Midbrain (tissue), 1 donor: ENCODE measurements at regions not wholly inside any gene's neighbourhood (a gene's known extent, or its start where the extent isn't known, plus 50 kb on each side); places are given as distances from the start of the nearest gene placed in this dataset.

Experiments used
- DNase-seq: peaks from one replicate; lab custom pipeline; 2025; lab: John Stamatoyannopoulos, UW

DNA sequence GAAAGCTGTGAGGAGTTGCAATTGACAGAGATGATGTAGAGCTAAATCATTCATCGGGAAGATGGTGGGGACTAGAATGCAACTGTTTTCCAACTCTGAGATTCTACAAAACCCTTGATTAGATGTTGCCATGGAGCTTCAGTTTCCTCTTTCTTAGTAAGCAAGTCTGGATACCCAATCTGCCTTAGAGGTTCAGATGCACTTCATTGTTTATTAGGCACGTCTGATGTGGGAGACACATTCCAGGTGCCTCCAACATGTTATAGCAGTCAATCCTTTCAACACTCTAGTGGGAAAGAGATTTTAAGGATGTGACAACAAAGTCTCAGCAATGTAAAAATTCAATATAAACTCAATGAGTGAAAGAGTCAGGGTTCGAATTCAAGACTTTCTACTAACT lies 291.3 kb upstream of the PHYHIPL start:
- DNase-seq, result no peak

DNA sequence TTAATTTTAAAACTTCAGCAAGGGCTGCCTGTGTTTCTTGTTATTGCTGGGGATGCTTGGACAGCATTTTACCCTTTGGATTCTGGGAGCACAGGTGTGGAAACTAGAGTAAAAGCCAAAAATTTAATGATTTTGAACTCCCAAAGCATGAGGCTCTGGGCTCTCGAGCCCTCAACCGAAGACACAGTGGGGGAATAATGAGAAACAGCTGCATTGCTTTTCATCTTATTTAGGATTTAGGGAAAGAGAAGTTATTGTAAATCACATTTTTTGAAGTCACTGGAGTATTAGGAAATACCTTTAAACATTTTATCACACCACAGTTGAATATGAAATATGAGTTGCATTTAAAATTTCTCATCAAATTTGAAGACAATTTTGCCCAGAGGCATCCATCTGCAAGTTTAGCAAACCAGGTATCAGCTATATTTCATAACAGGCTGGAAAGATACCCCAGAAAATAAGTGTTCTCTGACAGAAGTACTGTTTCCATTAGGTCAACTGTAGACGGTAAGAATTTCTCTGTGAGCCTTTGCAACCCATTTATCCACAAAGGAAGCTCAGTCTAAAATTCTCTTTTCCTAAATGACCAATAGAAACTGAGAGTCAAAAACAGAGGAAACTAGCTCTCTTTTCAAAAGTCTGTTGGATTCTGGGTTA lies 290.6 kb upstream of the PHYHIPL start:
- DNase-seq, result no peak

DNA sequence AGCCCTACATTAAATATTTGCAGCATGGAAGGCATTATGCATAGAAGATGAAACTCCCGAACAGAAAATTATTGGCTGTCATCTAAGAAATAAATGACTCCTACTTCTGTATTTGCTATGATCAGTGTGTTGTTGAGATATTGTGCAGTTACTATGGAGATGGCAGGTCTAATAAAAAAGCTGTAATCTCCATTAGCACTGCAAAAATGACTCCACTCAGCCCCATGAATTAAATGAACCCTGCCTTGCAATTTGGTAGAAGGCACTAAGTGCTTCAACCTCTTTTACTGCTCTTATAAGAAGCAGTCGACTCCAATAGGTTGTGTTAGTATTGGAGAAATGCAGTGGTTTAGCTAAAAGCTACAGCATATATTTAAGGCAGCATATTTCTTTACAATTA lies 290.0 kb upstream of the PHYHIPL start:
- no peak for DNase-seq

DNA sequence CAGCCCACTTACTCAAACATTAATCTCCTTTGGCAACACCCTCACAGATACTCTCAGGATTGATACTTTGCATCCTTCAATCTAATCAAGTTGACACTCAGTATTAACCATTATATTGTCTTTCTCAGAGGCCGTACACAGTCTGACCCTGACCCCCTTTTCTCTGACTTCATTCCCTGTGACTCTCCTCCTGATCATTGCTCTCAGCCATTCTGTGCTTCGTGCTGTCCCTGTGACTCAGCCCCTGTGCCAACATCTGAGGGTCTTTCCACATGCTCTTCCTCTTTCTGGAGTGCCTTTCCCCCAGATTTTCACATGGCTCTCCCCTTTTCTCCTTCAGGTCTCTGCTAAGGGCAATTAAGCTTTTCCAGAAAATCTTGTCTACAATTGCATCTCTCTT lies 289.0 kb upstream of the PHYHIPL start:
- DNase-seq, result no peak

DNA sequence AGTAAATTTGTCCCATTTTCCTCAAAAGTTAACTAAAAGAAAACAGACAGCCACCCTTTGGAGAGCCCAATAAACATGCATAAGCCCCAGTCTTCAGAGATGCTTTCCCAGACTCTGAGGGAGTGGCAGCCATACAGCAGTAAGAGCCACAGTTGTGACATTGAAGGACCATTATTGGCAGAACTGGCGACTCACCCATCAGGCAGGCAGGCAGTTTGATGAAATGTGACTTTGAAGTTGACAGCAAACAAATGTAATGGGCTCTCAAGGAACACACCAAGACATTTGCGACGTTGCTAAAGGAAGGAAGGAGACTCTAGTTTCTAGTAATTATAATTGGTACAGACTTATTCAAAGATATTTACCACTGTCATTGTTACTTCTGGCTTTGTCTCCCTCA lies 287.5 kb upstream of the PHYHIPL start:
- DNase-seq, result no peak

DNA sequence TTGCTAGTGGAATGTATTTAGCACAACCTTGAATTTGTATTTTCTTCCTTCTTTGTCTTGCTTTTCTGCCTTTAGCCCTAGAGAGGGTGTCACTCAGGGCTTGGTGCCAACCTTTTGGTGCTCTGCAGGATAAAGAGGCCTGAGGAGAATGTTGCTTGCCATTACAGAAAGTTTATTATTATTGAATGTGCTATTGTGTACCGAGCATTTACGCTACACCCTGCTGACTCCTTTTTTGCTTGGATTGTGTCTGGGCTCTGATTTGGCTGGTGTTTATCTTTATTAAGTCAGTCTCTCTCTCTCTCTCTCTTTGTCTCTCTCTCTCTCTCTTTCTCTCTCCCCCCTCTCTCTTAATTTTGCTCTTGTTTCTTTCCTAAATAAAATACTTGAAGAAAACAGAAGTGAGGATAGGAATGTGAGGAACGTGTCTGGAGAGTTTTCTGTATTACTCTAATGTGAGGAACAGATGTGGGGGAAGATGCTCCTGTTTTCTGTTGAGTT lies 284.4 kb upstream of the PHYHIPL start:
- peak; percentile 3 for DNase-seq

DNA sequence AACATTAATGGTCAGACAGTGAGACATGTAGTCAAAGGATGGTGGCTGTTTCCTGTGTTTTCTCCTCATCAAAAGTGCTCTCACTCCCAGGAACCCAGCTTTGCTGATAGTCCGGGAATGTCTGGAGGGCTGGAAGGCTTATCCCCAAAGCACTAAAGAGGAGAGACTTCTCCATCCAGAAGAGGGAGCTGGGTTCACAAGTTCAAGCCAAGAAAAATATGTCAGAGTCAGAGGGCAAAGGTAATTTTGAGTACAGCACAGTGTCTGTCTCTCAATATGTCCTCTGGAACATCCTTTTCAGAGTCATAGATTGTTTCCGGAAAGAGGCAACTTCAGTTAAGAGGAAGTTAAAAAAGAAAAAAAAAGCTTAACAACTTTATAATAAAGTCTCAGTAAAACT lies 281.5 kb upstream of the PHYHIPL start:
- DNase-seq, result no peak

DNA sequence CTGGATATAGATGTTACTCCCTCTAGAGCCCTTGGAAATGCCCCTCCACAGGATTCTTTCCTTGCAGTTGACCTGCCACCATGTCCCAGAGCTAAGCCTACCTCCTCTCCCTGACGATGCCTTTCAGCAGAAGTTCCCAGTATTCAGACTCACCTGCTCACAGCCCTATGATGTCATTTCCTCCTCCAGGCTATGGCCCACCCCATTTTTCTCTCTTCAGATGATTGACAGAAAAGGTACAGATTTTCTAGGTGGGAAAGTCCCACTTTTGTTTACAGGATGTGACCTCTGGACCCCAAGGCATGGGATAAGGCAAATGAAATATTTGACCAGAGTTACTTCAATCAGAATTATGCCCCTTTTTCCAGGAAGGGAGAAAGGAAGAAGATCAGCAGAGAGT lies 280.2 kb upstream of the PHYHIPL start:
- no peak for DNase-seq

DNA sequence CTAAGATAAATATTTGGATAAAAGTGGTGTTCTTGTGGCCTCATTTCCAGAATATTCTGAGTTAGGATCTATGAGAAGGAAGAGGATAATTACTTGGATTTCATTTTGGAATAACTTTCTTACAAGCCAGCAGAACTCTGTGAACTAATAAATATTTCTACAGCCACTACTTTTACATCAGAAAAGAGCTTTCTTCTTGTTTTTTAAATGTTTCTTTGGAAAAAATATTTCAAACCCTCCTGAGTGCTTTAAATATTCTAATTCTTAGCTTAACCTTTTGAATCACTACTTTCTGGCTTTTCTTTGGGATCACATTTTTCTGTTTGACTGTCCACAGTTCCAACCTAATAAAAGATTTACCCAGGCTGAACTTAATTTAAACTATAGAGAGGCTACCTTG lies 279.2 kb upstream of the PHYHIPL start:
- DNase-seq, result no peak

DNA sequence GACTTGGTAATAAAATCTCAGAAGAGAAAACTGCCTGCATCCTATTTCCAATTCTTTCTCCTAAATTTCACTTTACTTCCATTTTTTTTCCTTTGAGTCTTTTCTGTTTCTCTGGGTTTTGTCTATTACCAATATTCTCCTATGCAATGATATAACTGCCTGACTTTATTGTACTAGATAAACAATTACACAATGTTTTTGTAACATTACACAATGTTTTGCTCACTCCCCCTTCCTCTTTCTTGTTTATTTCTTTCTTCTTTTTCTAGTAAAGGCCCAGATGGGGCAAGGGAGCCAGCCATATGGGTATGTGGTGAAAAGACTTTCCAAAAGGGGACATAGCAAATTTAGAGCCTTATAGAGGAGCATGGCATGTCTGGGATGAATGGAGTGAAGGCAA lies 278.7 kb upstream of the PHYHIPL start:
- no peak for DNase-seq

DNA sequence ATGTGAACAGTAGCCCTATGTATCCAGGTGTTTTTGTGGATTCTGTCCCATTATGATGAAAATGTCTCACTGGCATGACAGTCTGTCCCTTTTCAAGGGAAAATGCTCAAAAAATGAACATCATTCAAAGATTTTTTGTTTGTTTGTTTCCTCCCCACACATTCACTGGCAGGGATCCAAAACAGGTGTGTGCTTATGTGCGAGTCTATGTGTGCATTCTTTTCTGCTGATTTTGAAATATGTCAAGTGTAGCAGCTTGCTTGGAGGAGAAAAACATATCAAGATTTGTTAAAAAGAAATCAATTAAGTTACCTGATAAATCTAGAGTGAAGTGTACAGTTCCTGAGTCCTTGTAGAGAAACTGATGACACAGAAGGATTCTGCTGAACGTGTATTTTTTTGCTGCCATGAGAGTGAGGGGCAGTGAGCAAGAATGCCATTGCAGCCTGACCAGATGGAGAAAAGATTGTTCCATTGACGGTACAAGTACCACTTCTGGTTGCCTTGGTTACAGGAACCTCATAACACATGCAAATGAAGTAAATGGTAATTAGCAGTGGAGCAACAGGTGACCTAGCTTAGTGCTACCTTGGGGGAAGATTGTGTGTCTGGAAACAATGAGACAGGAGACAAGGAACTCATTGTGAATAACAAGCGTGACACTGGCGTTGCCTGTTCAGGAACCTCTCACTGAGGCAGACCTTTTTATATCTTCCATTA lies 277.4 kb upstream of the PHYHIPL start:
- DNase-seq, result no peak

DNA sequence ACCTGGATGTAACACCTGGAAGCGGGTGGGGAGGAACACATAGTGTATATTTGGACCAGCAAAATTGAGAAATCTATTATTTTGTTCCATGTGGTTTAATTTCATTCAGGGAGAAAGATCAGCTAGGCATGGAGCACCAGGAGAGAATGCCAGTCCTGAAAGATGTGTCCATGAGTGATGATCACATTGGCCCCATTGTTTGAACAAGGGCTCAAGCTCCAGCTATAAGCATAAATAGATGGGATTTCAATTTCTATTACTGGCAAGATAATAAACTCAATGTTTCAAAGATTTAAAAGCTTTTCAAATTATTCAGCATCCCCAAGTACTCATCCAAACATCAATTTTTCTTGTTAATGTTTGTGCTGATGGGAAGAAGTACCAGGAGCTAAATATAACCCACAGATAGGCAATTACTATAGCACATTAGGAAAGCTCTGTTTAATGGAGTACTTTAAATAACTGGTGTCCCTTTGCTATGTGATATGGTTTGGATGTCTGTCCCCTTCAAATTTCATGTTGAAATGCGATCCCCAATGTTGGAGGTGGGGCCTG lies 275.3 kb upstream of the PHYHIPL start:
- DNase-seq, result no peak

DNA sequence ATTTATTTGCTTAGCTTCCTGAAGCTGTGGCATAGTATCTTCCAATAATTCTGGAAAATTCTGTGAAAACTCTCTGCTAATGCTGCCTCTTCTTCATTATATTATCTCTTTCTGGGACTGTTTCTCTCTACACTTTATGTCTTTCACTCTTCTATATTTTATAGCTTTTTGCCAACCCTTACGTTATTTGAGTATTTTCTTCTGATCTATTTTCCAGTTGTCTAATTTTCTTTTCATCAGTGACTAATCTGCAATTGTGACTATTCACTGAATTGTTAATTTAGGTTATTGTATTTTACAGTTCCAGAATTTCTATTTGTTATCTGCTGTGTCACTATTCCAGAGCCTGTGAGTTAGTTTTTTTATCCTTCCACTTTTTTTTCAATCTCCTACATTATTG lies 273.4 kb upstream of the PHYHIPL start:
- no peak for DNase-seq

DNA sequence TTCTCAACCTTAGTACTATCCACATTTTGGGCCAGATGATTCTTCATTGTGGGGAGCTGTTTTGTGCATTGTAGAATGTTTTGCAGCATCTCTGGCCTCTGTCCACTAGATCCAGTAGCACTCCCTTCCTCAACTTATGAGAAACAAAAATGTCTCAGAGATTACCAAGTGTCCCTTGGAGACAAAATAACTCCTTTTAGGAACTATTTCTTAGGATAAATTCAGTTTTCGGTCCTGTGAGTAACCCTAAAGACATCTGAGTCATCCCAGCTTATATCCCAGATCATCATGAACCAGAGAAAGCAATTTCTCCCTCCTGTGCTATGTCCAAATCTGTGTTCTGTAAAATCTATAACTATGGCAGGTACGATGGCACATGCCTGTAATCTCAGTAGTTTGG lies 266.6 kb upstream of the PHYHIPL start:
- DNase-seq, result no peak

DNA sequence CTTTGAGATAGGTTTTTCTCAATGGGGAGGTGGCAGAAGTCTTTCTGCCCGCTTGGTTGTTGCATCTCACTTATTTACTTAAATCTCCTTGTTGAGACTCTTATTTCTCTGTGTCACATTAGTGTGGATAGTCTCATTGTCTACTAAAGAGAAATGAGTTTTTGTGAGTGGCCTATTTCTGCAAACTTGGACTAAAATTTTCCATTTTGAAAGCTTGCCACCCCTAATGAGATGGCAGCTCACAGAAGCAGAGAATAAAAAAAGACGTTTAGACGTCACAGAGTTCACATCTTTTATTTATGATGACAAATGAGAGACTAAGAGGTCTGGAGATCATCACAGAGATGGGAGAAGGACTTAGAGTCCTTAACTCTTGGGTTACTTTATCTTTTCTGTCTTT lies 262.7 kb upstream of the PHYHIPL start:
- DNase-seq, result peak; percentile 11

DNA sequence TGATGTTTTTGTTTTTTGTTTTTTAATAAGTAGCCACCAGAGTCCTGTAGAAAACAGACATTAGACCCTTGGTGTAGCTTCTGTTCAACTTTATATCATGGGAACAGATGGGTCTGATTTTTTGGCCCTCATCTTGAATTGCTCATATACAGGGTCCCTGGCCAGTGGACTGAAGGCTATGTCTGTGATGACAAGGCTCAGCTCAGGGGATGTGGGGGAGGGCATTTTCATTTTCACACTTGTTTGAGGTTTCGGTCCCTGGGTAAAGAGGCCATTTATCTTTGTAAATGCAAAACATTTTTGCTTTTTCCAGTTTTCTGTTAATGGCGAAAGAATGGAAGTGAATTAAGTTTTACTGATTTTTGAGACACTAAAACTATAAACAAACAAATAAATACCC lies 257.6 kb upstream of the PHYHIPL start:
- no peak for DNase-seq

DNA sequence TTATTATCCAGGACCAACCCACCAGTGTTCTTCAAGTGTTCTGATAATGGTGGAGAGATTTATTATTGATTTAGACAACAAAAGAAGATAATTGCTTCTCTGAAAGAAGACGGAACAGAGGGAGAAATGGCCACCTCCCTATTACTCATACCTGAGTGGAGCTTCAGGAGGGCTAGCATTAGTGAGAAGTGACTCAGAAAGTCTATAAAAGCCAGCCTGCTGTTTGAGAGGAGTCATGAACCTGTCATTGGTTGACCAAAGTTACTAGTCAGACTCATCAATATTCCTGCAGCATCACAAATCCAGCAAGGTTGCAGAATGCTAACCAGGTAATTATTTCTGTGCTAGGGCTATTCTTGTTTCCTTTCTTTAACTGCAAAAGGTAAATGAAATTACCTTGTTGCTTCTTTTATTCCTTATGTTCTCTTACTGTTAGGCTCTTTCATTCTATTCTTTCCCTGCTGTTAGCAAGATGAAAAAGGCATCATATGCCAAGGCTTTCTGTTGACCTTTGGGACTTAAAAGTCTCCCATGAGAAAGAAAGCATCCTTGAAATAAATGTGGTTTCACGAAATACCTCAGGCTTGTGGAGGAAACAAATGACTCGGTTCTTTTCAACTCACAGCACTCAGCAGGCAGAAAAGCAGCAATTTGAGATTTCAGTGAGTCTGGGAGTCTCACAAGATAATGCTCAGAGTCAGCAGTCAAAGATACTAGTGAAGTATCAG lies 256.4 kb upstream of the PHYHIPL start:
- DNase-seq, result peak; percentile 3

DNA sequence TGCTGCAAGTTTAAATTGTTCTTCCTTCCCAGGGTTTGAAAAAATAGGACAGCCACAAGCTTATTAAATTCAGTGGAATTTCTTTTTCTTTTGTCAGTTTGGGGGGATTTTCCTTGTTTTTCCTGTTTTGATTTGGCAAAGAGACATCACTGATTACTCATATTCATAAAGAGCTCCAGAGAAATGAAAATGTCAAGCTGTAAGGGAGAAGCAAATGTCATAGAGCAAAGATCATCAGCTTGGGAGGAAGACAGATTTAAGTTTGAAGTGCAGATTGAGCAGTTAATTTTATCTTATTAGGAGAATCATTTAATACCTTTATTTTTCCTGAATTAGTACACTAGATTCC lies 255.8 kb upstream of the PHYHIPL start:
- no peak for DNase-seq

DNA sequence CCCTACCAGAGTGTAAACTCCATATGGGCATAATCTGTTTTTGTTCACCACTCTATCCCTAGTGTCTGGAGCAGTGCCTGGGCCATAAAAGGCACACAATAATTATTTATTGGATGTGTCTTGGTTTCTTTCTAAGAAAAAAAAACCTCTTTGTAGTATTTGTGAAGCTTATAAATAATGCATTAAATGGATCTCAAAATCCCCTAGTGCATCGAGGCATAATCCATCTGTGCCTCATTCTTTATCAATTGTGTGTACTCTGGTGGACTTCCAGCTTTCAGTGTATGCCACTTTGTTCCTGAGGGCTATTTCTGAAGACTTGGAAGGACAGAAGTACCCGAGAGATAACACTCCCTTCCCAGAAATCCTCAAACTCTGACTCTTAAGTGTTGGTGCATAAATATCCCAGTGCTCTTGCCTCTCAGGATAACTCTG lies 255.0 kb upstream of the PHYHIPL start:
- DNase-seq, result peak; percentile 24

DNA sequence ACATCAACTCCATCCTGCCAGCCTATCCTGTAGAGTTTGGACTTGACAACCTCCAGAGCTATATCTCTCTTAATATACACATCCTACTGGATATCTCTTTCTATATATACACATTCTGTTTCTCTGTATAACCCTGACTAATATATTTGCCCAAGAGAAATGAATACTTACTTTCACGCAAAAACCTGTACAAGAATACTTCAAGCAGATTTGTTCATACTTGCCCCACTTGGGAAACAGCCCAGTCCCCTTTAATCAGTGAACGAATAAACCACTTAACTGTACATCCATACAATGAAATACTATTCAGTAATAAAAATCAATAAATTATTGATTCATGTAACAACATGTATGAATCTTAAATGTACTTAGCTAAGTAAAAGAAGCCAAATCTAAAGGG lies 251.1 kb upstream of the PHYHIPL start:
- no peak for DNase-seq

DNA sequence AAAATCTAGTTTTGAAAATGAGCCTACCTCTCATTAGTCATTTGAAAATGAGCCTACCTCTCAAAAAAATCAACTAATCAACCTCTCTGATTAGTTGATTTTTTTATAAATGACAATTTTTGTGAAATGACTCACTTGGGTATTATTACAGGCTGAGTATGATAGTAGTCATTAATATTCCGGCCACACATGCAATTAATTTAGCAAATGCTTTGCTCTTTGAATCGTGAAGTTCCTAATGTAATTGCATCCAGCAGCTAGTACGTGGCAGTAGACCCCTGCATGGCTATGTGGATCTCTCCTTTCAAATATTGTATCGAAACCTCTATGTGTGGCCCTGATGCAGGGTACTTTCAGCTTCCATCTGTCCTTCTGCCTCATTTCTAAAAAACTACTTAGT lies 245.9 kb upstream of the PHYHIPL start:
- DNase-seq, result no peak

DNA sequence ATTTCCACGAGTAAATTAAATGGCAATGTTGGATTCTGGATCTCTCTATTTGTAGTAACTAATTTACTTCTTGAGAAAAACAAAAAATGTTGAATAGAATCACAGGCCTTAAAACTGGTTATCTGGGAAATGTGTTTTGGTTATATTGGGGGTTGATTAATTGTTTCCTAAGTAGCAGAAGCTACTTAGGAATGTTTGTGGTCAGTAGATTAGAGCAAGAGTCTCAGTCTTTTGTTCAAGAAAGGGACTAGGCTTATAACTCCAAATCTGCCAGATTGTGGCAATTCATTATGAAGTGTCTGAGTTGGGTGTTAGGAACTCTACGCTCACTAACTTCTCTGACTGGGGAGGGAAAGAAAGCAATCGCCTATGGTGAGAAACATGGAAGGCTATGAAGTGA lies 244.3 kb upstream of the PHYHIPL start:
- DNase-seq, result no peak
